ENCODE measurements at regions not wholly inside any gene's neighbourhood (a gene's known extent, or its start where the extent isn't known, plus 50 kb on each side); places are given as distances from the start of the nearest gene placed in this dataset.

- TF ChIP-seq TARDBP (IDR thresholded peaks at IDR 0.05): no peak
- TF ChIP-seq ELF4 (IDR thresholded peaks at IDR 0.05): no peak
- TF ChIP-seq ARNT (IDR thresholded peaks at IDR 0.05): no peak
- TF ChIP-seq L3MBTL2 (conservative IDR thresholded peaks at IDR 0.05): no peak
- no peak for TF ChIP-seq SP1 (IDR thresholded peaks at IDR 0.05)
- no peak for TF ChIP-seq PKNOX1 (IDR thresholded peaks at IDR 0.05)
- TF ChIP-seq SUZ12 (IDR thresholded peaks at IDR 0.05): no peak
- no peak for TF ChIP-seq HDGF (IDR thresholded peaks at IDR 0.05; ENCODE audit: borderline replicate concordance)
- TF ChIP-seq NFRKB (IDR thresholded peaks at IDR 0.05): no peak
- no peak for TF ChIP-seq BHLHE40 (IDR thresholded peaks at IDR 0.05; ENCODE audit: borderline replicate concordance)
- no peak for TF ChIP-seq LEF1 (IDR thresholded peaks at IDR 0.05; ENCODE audit: borderline replicate concordance)
- TF ChIP-seq FOXA1 (IDR thresholded peaks at IDR 0.05): no peak
- no peak for TF ChIP-seq ZNF384 (IDR thresholded peaks at IDR 0.05)
- TF ChIP-seq FOXM1 (IDR thresholded peaks at IDR 0.05; ENCODE audit: borderline replicate concordance): no peak
- TF ChIP-seq CTBP1 (IDR thresholded peaks at IDR 0.05; ENCODE audit: borderline replicate concordance): no peak
- no peak for TF ChIP-seq FOXK2 (IDR thresholded peaks at IDR 0.05)
- ChIA-PET CTCF (no interaction called here), POLR2A (no interaction called here)
- DNase-seq (ENCODE audit: extremely low spot score): no peak
These were observed 60.8 kb upstream of the DYNAP start for GRCh38 chr18:54530285-54530684.

- CTCF ChIA-PET: no interaction called here
- TF ChIP-seq FOXM1 (IDR thresholded peaks at IDR 0.05; ENCODE audit: borderline replicate concordance) (no peak), TARDBP (IDR thresholded peaks at IDR 0.05) (no peak), SP1 (IDR thresholded peaks at IDR 0.05) (no peak), CTBP1 (IDR thresholded peaks at IDR 0.05; ENCODE audit: borderline replicate concordance) (no peak), SUZ12 (IDR thresholded peaks at IDR 0.05) (no peak), LEF1 (IDR thresholded peaks at IDR 0.05; ENCODE audit: borderline replicate concordance) (no peak), PKNOX1 (IDR thresholded peaks at IDR 0.05) (no peak), HDGF (IDR thresholded peaks at IDR 0.05; ENCODE audit: borderline replicate concordance) (no peak), ZNF384 (IDR thresholded peaks at IDR 0.05) (no peak), ELF4 (IDR thresholded peaks at IDR 0.05) (no peak), NFRKB (IDR thresholded peaks at IDR 0.05) (no peak), FOXK2 (IDR thresholded peaks at IDR 0.05) (no peak), FOXA1 (IDR thresholded peaks at IDR 0.05) (no peak), ARNT (IDR thresholded peaks at IDR 0.05) (no peak), L3MBTL2 (conservative IDR thresholded peaks at IDR 0.05) (no peak)
- POLR2A ChIA-PET: no interaction called here
- DNase-seq (ENCODE audit: extremely low spot score): no peak
These were observed 59.5 kb upstream of the DYNAP start for GRCh38 chr18:54531402-54532065.

- POLR2A ChIA-PET: no interaction called here
- no peak for DNase-seq (ENCODE audit: extremely low spot score)
- CTCF ChIA-PET: no interaction called here
- TF ChIP-seq L3MBTL2 (conservative IDR thresholded peaks at IDR 0.05) (no peak), ELF4 (IDR thresholded peaks at IDR 0.05) (no peak), ZNF384 (IDR thresholded peaks at IDR 0.05) (no peak), FOXK2 (IDR thresholded peaks at IDR 0.05) (no peak), FOXM1 (IDR thresholded peaks at IDR 0.05; ENCODE audit: borderline replicate concordance) (no peak), HDGF (IDR thresholded peaks at IDR 0.05; ENCODE audit: borderline replicate concordance) (no peak), PKNOX1 (IDR thresholded peaks at IDR 0.05) (no peak), NFRKB (IDR thresholded peaks at IDR 0.05) (no peak), SUZ12 (IDR thresholded peaks at IDR 0.05) (no peak), LEF1 (IDR thresholded peaks at IDR 0.05; ENCODE audit: borderline replicate concordance) (no peak), SP1 (IDR thresholded peaks at IDR 0.05) (no peak), CTBP1 (IDR thresholded peaks at IDR 0.05; ENCODE audit: borderline replicate concordance) (no peak), TARDBP (IDR thresholded peaks at IDR 0.05) (no peak), ARNT (IDR thresholded peaks at IDR 0.05) (no peak)
These were observed 58.8 kb upstream of the DYNAP start for GRCh38 chr18:54532222-54532621.

- DNase-seq (ENCODE audit: extremely low spot score): no peak
These were observed 58.1 kb upstream of the DYNAP start for GRCh38 chr18:54532962-54533361.

More at GRCh38 chr18:54532962-54533361, 58.1 kb upstream of the DYNAP start:
- TF ChIP-seq PKNOX1 (IDR thresholded peaks at IDR 0.05): no peak
- no peak for TF ChIP-seq ARNT (IDR thresholded peaks at IDR 0.05)
- no peak for TF ChIP-seq TARDBP (IDR thresholded peaks at IDR 0.05)
- TF ChIP-seq LEF1 (IDR thresholded peaks at IDR 0.05; ENCODE audit: borderline replicate concordance): no peak
- no peak for TF ChIP-seq CTBP1 (IDR thresholded peaks at IDR 0.05; ENCODE audit: borderline replicate concordance)
- TF ChIP-seq BHLHE40 (IDR thresholded peaks at IDR 0.05; ENCODE audit: borderline replicate concordance): no peak
- no peak for TF ChIP-seq FOXM1 (IDR thresholded peaks at IDR 0.05; ENCODE audit: borderline replicate concordance)
- no peak for TF ChIP-seq ELF4 (IDR thresholded peaks at IDR 0.05)
- no peak for TF ChIP-seq FOXK2 (IDR thresholded peaks at IDR 0.05)
- TF ChIP-seq SP1 (IDR thresholded peaks at IDR 0.05): no peak
- no peak for TF ChIP-seq L3MBTL2 (conservative IDR thresholded peaks at IDR 0.05)
- no peak for TF ChIP-seq FOXA1 (IDR thresholded peaks at IDR 0.05)
- TF ChIP-seq ZNF384 (IDR thresholded peaks at IDR 0.05): no peak
- no peak for TF ChIP-seq NFRKB (IDR thresholded peaks at IDR 0.05)
- no peak for TF ChIP-seq SUZ12 (IDR thresholded peaks at IDR 0.05)
- TF ChIP-seq HDGF (IDR thresholded peaks at IDR 0.05; ENCODE audit: borderline replicate concordance): no peak
- ChIA-PET POLR2A (no interaction called here), CTCF (no interaction called here)

Data from HEK293T (cell line).